HCT116 (cell line): ENCODE measurements at regions not wholly inside any gene's neighbourhood (a gene's known extent, or its start where the extent isn't known, plus 50 kb on each side); places are given as distances from the start of the nearest gene placed in this dataset.

ENCODE experiments used
- ATAC-seq: fragments of 200-7000 bp; cut with Tn5 transposase; 2 replicates; pipeline ENCODE4 v1.9.1; 2020; ENCODE audit warnings: mild to moderate bottlenecking, moderate library complexity
- BruUV-seq: library from RNA; stranded (reverse); fragments of 400-500 nt; replicated peaks from 2 replicates; lab custom pipeline; 2021; lab: Mats Ljungman, UMichigan
- CTCF ChIA-PET: fragments of 300-600 bp; sonication (Branson Sonifier 250); formaldehyde crosslinking; loops from one replicate; lab custom pipeline; 2021; ENCODE audit warnings: antibody characterized with exemption; lab: Charles Lee
- POLR2A ChIA-PET: fragments of 300-600, 350-600 bp; sonication (Branson Sonifier 250); formaldehyde crosslinking; loops from one replicate; lab custom pipeline; 2021; ENCODE audit warnings: antibody characterized with exemption; lab: Charles Lee
- RAD21 ChIA-PET, 2 experiments: fragments of 300-600 bp; sonication (Branson Sonifier 250); formaldehyde crosslinking; loops; one replicate each; lab custom pipeline; 2023; ENCODE audit warnings: low total read pairs in 2 of 2; ENCODE audit not compliant: uncharacterized antibody in 2 of 2, unreplicated experiment in 2 of 2, low non-redundant PET in 1 of 2; lab: Charles Lee
- DNase-seq: peaks from one replicate; pipeline ENCODE4 v3.0.0-alpha.2; 2010; ENCODE audit warnings: low read depth, low spot score
- H2AFZ ChIP-seq: fragments of 200-600 bp; shearing (Covaris generic), sonication (generic); 2 replicates; pipeline ENCODE4 v1.6.1; 2017; ENCODE audit warnings: low read depth, mixed run types, mixed read lengths, antibody characterized with exemption, low read length; ENCODE audit not compliant: poor library complexity, severe bottlenecking
- H3K27ac ChIP-seq: 2 replicates; pipeline ENCODE4 v1.5.1; 2012; ENCODE audit warnings: low read depth, low read length
- H3K27me3 ChIP-seq: fragments of 200-600 bp; sonication (generic); 2 replicates; pipeline ENCODE4 v1.6.1; 2016; ENCODE audit warnings: mixed run types, low read length, mixed read lengths; ENCODE audit not compliant: insufficient read depth
- H3K36me3 ChIP-seq, 2 experiments: fragments of 200-500 bp in 1 of 2; fragments of 200-600 bp in 1 of 2; sonication (Bioruptor generic) in 1 of 2; sonication (generic) in 1 of 2; 2 replicates each; pipeline versions ENCODE4 v1.5.1 to v1.6.1; 2014 to 2016; ENCODE audit warnings: low read length in 2 of 2, inconsistent platforms in 1 of 2, mixed read lengths in 1 of 2, mixed run types in 1 of 2; ENCODE audit not compliant: insufficient read depth in 2 of 2, control insufficient read depth in 1 of 2
- H3K4me1 ChIP-seq, 2 experiments: fragments of 200-600 bp in 1 of 2; sonication (generic) in 1 of 2; 2 replicates each; pipeline versions ENCODE4 v1.5.1 to v1.6.1; 2012 to 2017; ENCODE audit warnings: low read length in 2 of 2, inconsistent platforms in 1 of 2, mild to moderate bottlenecking in 1 of 2, mixed read lengths in 1 of 2, mixed run types in 1 of 2, moderate library complexity in 1 of 2; ENCODE audit not compliant: insufficient read depth in 2 of 2, control insufficient read depth in 1 of 2
- H3K4me2 ChIP-seq: fragments of 200-600 bp; sonication (generic); 2 replicates; pipeline ENCODE4 v1.6.1; 2017; ENCODE audit warnings: mixed run types, low read length, mixed read lengths
- H3K4me3 ChIP-seq, 2 experiments: fragments of 200-600 bp in 1 of 2; sonication (generic) in 1 of 2; replicated peaks in 1 of 2; 2 replicates each; pipeline ENCODE4 v1.5.1; 2011 to 2016; ENCODE audit warnings: low read length in 2 of 2, control low read depth in 1 of 2, low read depth in 1 of 2, mild to moderate bottlenecking in 1 of 2, mixed read lengths in 1 of 2, mixed run types in 1 of 2
- H3K79me2 ChIP-seq: fragments of 200-600 bp; sonication (generic); 2 replicates; pipeline ENCODE4 v1.6.1; 2017; ENCODE audit warnings: mild to moderate bottlenecking, mixed run types, low read length, moderate library complexity, mixed read lengths; ENCODE audit not compliant: insufficient read depth
- H3K9ac ChIP-seq: fragments of 200-600 bp; sonication (generic); 2 replicates; pipeline ENCODE4 v1.6.1; 2016; ENCODE audit warnings: low read length, mixed read lengths
- H3K9me2 ChIP-seq: fragments of 200-600 bp; sonication (generic), shearing (Covaris generic); 2 replicates; pipeline ENCODE4 v1.6.1; 2017; ENCODE audit warnings: mixed run types, mild to moderate bottlenecking, moderate library complexity; ENCODE audit not compliant: insufficient read depth
- H3K9me3 ChIP-seq, 2 experiments: fragments of 200-500 bp in 1 of 2; fragments of 200-600 bp in 1 of 2; sonication (Bioruptor generic) in 1 of 2; sonication (generic) in 1 of 2; 2 replicates each; pipeline ENCODE4 v1.6.1; 2014 to 2017; ENCODE audit warnings: low read length in 2 of 2, mixed read lengths in 2 of 2, inconsistent platforms in 1 of 2, low read depth in 1 of 2, mild to moderate bottlenecking in 1 of 2, mixed run types in 1 of 2, moderate library complexity in 1 of 2; ENCODE audit not compliant: control insufficient read depth in 1 of 2, insufficient read depth in 1 of 2
- H4K20me1 ChIP-seq: fragments of 200-600 bp; sonication (generic), shearing (Covaris generic); 2 replicates; pipeline ENCODE4 v1.6.1; 2017; ENCODE audit warnings: mixed run types, mild to moderate bottlenecking, moderate library complexity; ENCODE audit not compliant: insufficient read depth
- CBX3 ChIP-seq: IDR thresholded peaks from 2 replicates; pipeline ENCODE4 v1.6.1; 2012; ENCODE audit warnings: low read depth
- CTCF ChIP-seq, 3 experiments: fragments of 200-600 bp in 1 of 3; sonication (generic) in 1 of 3; IDR thresholded peaks in 2 of 3; conservative IDR thresholded peaks in 1 of 3; 2 replicates each; pipeline ENCODE4 v1.5.1; 2012 to 2017; ENCODE audit warnings: low read depth in 2 of 3, low read length in 2 of 3, antibody characterized with exemption in 1 of 3, borderline replicate concordance in 1 of 3, control low read depth in 1 of 3, mild to moderate bottlenecking in 1 of 3, mixed read lengths in 1 of 3, mixed run types in 1 of 3, moderate library complexity in 1 of 3; ENCODE audit not compliant: insufficient read depth in 1 of 3
- EGR1 ChIP-seq: IDR thresholded peaks from 2 replicates; pipeline ENCODE4 v1.6.1; 2012; ENCODE audit warnings: low read depth
- ELF1 ChIP-seq: IDR thresholded peaks from 2 replicates; pipeline ENCODE4 v1.6.1; 2012; ENCODE audit warnings: low read depth, borderline replicate concordance
- EZH2 ChIP-seq: fragments of 200-600 bp; sonication (generic); IDR thresholded peaks from 2 replicates; pipeline ENCODE4 v1.6.1; 2017; ENCODE audit warnings: antibody characterized with exemption, mixed run types
- EZH2phosphoT487 ChIP-seq: fragments of 200-600 bp; IDR thresholded peaks from 2 replicates; pipeline ENCODE4 v1.6.1; 2018; ENCODE audit warnings: antibody characterized with exemption, borderline replicate concordance
- FOSL1 ChIP-seq: IDR thresholded peaks from 2 replicates; pipeline ENCODE4 v1.6.1; 2012; ENCODE audit warnings: low read depth
- POLR2A ChIP-seq: IDR thresholded peaks from 2 replicates; pipeline ENCODE4 v1.7.0; 2011; ENCODE audit warnings: borderline replicate concordance; ENCODE audit not compliant: insufficient read depth, insufficient read length; ENCODE audit errors: extremely low read depth
- POLR2AphosphoS5 ChIP-seq: IDR thresholded peaks from 2 replicates; pipeline ENCODE4 v1.6.1; 2011; ENCODE audit warnings: mild to moderate bottlenecking, low read depth, low read length, moderate library complexity
- SIN3A ChIP-seq: IDR thresholded peaks from 2 replicates; pipeline ENCODE4 v1.6.1; 2012; ENCODE audit warnings: low read depth
- SP1 ChIP-seq: IDR thresholded peaks from 2 replicates; pipeline ENCODE4 v1.6.1; 2012; ENCODE audit warnings: low read depth
- SRF ChIP-seq: IDR thresholded peaks from 2 replicates; pipeline ENCODE4 v1.6.1; 2012; ENCODE audit warnings: low read depth
- TCF7L2 ChIP-seq: IDR thresholded peaks from 2 replicates; pipeline ENCODE4 v1.7.0; 2011; ENCODE audit warnings: borderline replicate concordance, inconsistent platforms; ENCODE audit not compliant: insufficient read depth, insufficient read length; ENCODE audit errors: extremely low read depth
- YY1 ChIP-seq: IDR thresholded peaks from 2 replicates; pipeline ENCODE4 v1.6.1; 2011; ENCODE audit warnings: low read length, low read depth, moderate library complexity, mild to moderate bottlenecking; ENCODE audit not compliant: insufficient replicate concordance; ENCODE audit errors: extremely low read depth
- ZFX ChIP-seq: fragments of 450-650 bp; IDR thresholded peaks from 2 replicates; pipeline ENCODE4 v1.6.1; 2017
- intact Hi-C: fragments of 100-400 bp; cut with micrococcal nuclease; formaldehyde crosslinking; loops from 2 replicates; pipeline ENCODE4 v1.10.0; 2022
- TF ChIP-seq, protein P1 (sequence below): IDR thresholded peaks from 2 replicates; pipeline ENCODE4 v1.6.1; 2011; ENCODE audit warnings: mild to moderate bottlenecking, low read length, moderate library complexity; ENCODE audit not compliant: insufficient replicate concordance; ENCODE audit errors: extremely low read depth
- TF ChIP-seq, protein P2 (sequence below): IDR thresholded peaks from 2 replicates; pipeline ENCODE4 v1.6.1; 2012; ENCODE audit warnings: low read depth

GRCh38 chr1:36622741-36623648 lies 140.3 kb upstream of the CSF3R start (continued):
- TF ChIP-seq CTCF (IDR thresholded peaks at IDR 0.05 in 2 of 3, conservative IDR thresholded peaks at IDR 0.05 in 1 of 3; ENCODE audit: borderline replicate concordance in 1 of 3, insufficient read depth in 1 of 3, low read depth in 2 of 3, low read length in 2 of 3) = no peak
- TF ChIP-seq SRF = no peak
- TF ChIP-seq FOSL1 = no peak
- no peak for TF ChIP-seq EGR1
- TF ChIP-seq SP1 = no peak

DNA sequence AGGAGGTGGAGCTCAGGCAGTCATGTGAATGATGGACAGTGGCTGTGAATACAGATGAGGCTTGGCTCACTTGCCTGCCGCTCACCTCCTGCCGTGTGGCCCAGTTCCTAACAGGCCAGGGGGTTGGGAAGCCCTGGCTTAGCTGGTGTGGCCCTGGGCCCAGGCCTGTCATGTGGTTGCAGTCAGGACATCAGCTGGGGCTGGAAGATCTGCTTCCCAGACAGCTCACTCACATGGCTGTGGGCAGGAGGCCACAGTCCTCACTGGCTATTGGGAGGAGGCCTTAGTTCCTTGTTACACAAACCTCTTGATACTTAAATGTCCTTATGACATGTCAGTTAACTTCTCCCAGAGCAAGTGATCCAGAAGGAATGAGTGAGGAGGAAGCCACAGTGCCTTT lies 138.8 kb upstream of the CSF3R start:
- Histone ChIP-seq H4K20me1 (no peaks in the 10 kb centered on the region), H3K9ac (no peak overlapping the region), H3K79me2 (no peaks in the 10 kb centered on the region), H3K9me3 (no peaks in the 10 kb centered on the region), H3K36me3 (no peaks in the 10 kb centered on the region), H3K27ac (no peak overlapping the region), H3K4me1 (no peaks in the 10 kb centered on the region), H3K4me3 (no peak overlapping the region), H3K27me3 (peaks cover 17% of the 10 kb centered on the region; the same call in 1 of the 2 replicates), H3K9me2 (no peaks in the 10 kb centered on the region), H2AFZ (no peak overlapping the region), H3K4me2 (no peak overlapping the region)
- intact Hi-C loops = no loop called here
- ChIA-PET RAD21 (no interaction called here), POLR2A (no interaction called here), CTCF (no interaction called here)
- ATAC-seq (no peak), DNase-seq (no peak)
- BruUV-seq = no TSS peak
- no peak for TF ChIP-seq CBX3
- TF ChIP-seq SIN3A = no peak
- TF ChIP-seq ZFX = no peak
- TF ChIP-seq, protein P1, sequence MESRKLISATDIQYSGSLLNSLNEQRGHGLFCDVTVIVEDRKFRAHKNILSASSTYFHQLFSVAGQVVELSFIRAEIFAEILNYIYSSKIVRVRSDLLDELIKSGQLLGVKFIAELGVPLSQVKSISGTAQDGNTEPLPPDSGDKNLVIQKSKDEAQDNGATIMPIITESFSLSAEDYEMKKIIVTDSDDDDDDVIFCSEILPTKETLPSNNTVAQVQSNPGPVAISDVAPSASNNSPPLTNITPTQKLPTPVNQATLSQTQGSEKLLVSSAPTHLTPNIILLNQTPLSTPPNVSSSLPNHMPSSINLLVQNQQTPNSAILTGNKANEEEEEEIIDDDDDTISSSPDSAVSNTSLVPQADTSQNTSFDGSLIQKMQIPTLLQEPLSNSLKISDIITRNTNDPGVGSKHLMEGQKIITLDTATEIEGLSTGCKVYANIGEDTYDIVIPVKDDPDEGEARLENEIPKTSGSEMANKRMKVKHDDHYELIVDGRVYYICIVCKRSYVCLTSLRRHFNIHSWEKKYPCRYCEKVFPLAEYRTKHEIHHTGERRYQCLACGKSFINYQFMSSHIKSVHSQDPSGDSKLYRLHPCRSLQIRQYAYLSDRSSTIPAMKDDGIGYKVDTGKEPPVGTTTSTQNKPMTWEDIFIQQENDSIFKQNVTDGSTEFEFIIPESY = no peak
- TF ChIP-seq EZH2 = no peak
- TF ChIP-seq SRF = no peak
- no peak for TF ChIP-seq YY1
- TF ChIP-seq EZH2phosphoT487 = no peak
- TF ChIP-seq TCF7L2 = no peak
- no peak for TF ChIP-seq ELF1
- no peak for TF ChIP-seq SP1
- TF ChIP-seq, protein P2, sequence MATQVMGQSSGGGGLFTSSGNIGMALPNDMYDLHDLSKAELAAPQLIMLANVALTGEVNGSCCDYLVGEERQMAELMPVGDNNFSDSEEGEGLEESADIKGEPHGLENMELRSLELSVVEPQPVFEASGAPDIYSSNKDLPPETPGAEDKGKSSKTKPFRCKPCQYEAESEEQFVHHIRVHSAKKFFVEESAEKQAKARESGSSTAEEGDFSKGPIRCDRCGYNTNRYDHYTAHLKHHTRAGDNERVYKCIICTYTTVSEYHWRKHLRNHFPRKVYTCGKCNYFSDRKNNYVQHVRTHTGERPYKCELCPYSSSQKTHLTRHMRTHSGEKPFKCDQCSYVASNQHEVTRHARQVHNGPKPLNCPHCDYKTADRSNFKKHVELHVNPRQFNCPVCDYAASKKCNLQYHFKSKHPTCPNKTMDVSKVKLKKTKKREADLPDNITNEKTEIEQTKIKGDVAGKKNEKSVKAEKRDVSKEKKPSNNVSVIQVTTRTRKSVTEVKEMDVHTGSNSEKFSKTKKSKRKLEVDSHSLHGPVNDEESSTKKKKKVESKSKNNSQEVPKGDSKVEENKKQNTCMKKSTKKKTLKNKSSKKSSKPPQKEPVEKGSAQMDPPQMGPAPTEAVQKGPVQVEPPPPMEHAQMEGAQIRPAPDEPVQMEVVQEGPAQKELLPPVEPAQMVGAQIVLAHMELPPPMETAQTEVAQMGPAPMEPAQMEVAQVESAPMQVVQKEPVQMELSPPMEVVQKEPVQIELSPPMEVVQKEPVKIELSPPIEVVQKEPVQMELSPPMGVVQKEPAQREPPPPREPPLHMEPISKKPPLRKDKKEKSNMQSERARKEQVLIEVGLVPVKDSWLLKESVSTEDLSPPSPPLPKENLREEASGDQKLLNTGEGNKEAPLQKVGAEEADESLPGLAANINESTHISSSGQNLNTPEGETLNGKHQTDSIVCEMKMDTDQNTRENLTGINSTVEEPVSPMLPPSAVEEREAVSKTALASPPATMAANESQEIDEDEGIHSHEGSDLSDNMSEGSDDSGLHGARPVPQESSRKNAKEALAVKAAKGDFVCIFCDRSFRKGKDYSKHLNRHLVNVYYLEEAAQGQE = no peak
- TF ChIP-seq POLR2A = no peak
- no peak for TF ChIP-seq POLR2AphosphoS5
